ENCODE measurements at regions not wholly inside any gene's neighbourhood (a gene's known extent, or its start where the extent isn't known, plus 50 kb on each side); places are given as distances from the start of the nearest gene placed in this dataset.

DNA sequence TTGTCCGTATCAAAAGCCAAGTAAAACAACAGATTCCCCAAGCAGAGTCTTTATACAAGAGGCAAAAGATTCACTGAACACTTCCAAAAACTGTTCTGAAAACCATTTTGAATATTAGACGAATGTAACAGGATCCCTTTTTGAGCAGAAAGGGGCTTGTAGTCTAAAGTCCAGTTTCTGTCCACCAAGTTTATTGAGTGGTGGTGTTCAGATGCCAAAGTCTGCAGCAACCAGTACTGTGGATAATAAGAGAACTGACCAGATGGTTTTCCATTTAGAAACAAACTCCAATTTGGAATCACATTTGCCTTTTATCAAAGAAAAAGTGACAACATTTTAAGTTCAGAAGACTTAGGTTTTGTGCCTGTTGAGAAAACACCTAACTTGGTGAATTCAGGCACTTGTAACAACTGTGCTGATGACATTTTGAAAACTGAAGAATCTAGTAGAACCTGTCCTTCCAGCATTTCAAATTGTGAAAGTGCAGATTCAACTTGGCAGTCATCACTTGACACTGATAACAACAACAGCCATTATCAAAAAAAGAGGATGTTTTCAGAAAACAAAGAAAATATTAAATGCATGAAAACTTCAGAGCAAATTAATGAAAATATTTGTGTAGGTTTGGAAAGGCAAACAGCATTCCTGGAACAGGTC lies 217.1 kb downstream of the CSNK2A3 start:
- H3K36me3 ChIP-seq (ENCODE audit: control insufficient read depth, insufficient read depth, low read length), result no peaks in the 10 kb centered on the region
- H3K9ac ChIP-seq (ENCODE audit: low read depth, low read length), result no peak overlapping the region
- H3K9me3 ChIP-seq (ENCODE audit: control insufficient read depth, insufficient read depth, low read length), result no peaks in the 10 kb centered on the region
- no peak overlapping the region for H3K4me3 ChIP-seq (ENCODE audit: low read depth, low read length)
- no peak overlapping the region for H3K27ac ChIP-seq (ENCODE audit: low read depth, low read length)
- peaks cover 3% of the 10 kb centered on the region; the same call in 1 of the 2 replicates for H3K4me1 ChIP-seq (ENCODE audit: control insufficient read depth, insufficient read depth, low read length)
- H3K27me3 ChIP-seq (ENCODE audit: control insufficient read depth, insufficient read depth, low read length), result no peaks in the 10 kb centered on the region

DNA sequence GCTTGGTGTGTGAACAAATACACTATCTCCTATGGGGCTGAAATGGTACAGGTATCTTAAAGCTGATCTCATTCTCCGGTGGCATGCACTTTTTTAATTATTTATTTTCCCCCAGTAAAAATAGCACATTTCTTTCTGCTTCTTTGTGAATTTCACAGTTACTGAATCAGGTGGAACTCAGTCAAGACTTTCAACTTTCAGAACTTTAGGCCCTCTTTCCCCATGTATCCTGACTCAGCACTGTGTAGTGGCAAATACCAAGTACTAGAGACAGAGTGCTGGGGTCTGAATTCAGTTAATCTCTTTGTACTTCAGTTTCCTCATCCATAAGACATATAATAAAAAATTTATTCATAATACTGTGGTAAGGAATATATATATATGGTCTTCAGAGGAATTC lies 223.9 kb downstream of the CSNK2A3 start:
- Histone ChIP-seq H3K4me1 (ENCODE audit: control insufficient read depth, insufficient read depth, low read length) (peaks cover 19% of the 10 kb centered on the region; the same call in 1 of the 2 replicates), H3K27me3 (ENCODE audit: control insufficient read depth, insufficient read depth, low read length) (peaks cover 5% of the 10 kb centered on the region; the same call in 1 of the 2 replicates), H3K9ac (ENCODE audit: low read depth, low read length) (no peak overlapping the region), H3K36me3 (ENCODE audit: control insufficient read depth, insufficient read depth, low read length) (no peaks in the 10 kb centered on the region), H3K4me3 (ENCODE audit: low read depth, low read length) (no peak overlapping the region), H3K9me3 (ENCODE audit: control insufficient read depth, insufficient read depth, low read length) (0 out of 2 replicates have a peak, but pooled peaks cover 3% of the 10 kb centered on the region), H3K27ac (ENCODE audit: low read depth, low read length) (no peak overlapping the region)

DNA sequence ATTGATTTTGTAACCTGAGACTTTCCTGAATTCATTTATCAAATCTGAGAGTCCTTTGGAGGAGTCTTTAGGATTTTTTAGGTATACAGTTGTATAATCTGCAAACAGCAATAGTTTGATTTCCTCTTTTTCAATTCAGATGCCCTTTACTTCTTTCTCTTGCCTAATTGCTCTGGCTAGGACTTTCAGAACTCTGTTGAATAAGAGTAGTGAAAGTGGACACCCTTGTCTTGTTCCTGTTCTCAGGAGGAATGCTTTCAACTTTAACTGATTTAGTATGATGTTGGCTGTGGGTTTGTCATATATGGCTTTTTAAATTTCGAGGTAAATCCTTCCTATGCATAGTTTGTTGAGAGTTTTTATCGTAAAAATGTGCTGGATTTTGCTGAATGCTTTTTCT lies 227.4 kb downstream of the CSNK2A3 start:
- H3K4me1 ChIP-seq (ENCODE audit: control insufficient read depth, insufficient read depth, low read length), result peaks cover 19% of the 10 kb centered on the region; the same call in 1 of the 2 replicates
- no peak overlapping the region for H3K9ac ChIP-seq (ENCODE audit: low read depth, low read length)
- H3K27ac ChIP-seq (ENCODE audit: low read depth, low read length), result no peak overlapping the region
- H3K36me3 ChIP-seq (ENCODE audit: control insufficient read depth, insufficient read depth, low read length), result no peaks in the 10 kb centered on the region
- H3K9me3 ChIP-seq (ENCODE audit: control insufficient read depth, insufficient read depth, low read length), result 0 out of 2 replicates have a peak, but pooled peaks cover 3% of the 10 kb centered on the region
- peaks cover 5% of the 10 kb centered on the region; the same call in 1 of the 2 replicates for H3K27me3 ChIP-seq (ENCODE audit: control insufficient read depth, insufficient read depth, low read length)
- no peak overlapping the region for H3K4me3 ChIP-seq (ENCODE audit: low read depth, low read length)

DNA sequence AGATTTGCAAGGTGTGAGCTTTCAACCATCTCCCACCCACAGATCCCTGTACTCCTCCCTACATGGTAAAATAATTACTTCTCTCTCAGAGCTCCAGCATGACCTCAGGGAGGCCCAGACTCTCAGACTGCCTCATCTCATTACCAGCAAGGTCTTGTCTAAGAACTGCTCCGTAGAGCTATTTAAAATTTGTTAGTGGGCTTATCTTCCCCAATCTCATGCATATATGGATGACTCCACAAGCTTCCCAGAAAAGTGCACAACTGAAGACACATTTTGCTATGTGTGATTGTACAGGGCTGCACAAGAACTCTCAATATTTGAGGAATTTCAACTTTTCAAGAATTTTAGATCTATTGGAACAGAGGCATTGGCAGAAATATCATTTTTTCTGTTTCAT lies 230.3 kb downstream of the CSNK2A3 start:
- no peak overlapping the region for H3K4me3 ChIP-seq (ENCODE audit: low read depth, low read length)
- no peaks in the 10 kb centered on the region for H3K36me3 ChIP-seq (ENCODE audit: control insufficient read depth, insufficient read depth, low read length)
- no peak overlapping the region for H3K27ac ChIP-seq (ENCODE audit: low read depth, low read length)
- no peak overlapping the region for H3K9ac ChIP-seq (ENCODE audit: low read depth, low read length)
- H3K9me3 ChIP-seq (ENCODE audit: control insufficient read depth, insufficient read depth, low read length), result no peaks in the 10 kb centered on the region
- H3K27me3 ChIP-seq (ENCODE audit: control insufficient read depth, insufficient read depth, low read length), result no peaks in the 10 kb centered on the region
- peaks cover 9% of the 10 kb centered on the region; the same call in 1 of the 2 replicates for H3K4me1 ChIP-seq (ENCODE audit: control insufficient read depth, insufficient read depth, low read length)

DNA sequence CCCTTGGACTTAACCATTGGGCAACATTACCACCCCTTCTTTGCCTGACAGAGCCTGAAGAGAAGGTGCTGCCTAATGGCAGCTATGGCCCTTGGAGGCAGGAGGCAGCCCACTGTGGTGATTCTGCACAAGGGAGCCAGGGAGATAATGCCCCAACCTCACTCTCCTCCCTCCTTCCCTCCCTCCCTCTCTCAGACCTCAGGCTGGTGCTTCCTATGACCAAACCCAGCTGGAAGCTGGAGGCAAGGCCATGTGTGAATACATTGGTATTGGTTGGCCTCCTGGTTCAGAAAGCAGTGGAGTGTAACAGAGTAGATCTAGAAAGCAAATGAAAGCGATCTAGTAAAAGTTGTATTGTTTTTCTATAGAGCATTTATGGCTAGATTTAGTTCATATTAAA lies 233.1 kb downstream of the CSNK2A3 start:
- no peak overlapping the region for H3K27ac ChIP-seq (ENCODE audit: low read depth, low read length)
- H3K4me1 ChIP-seq (ENCODE audit: control insufficient read depth, insufficient read depth, low read length), result 0 out of 2 replicates have a peak, but pooled peaks cover 5% of the 10 kb centered on the region
- no peaks in the 10 kb centered on the region for H3K9me3 ChIP-seq (ENCODE audit: control insufficient read depth, insufficient read depth, low read length)
- no peaks in the 10 kb centered on the region for H3K27me3 ChIP-seq (ENCODE audit: control insufficient read depth, insufficient read depth, low read length)
- no peaks in the 10 kb centered on the region for H3K36me3 ChIP-seq (ENCODE audit: control insufficient read depth, insufficient read depth, low read length)
- no peak overlapping the region for H3K4me3 ChIP-seq (ENCODE audit: low read depth, low read length)
- H3K9ac ChIP-seq (ENCODE audit: low read depth, low read length), result no peak overlapping the region

DNA sequence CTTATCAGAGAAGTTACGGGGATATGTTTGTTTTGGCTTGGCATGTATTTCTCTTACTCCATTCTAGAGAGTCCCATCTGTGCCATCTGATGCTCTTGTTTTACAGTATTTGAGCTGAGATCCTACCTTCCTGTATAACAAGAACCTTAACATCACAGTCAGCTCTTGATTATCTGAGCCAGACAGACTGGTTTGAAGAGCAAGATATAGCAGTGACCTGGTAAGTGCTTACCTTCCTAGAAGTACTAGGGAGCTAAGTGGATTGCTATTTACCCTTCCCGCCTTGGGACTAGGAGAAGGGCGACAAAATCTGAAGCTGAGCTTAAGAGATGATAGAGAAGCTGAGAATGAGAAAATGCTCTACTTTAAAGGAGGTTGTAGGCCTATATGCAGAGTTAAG lies 235.3 kb downstream of the CSNK2A3 start:
- H3K4me3 ChIP-seq (ENCODE audit: low read depth, low read length), result no peak overlapping the region

DNA sequence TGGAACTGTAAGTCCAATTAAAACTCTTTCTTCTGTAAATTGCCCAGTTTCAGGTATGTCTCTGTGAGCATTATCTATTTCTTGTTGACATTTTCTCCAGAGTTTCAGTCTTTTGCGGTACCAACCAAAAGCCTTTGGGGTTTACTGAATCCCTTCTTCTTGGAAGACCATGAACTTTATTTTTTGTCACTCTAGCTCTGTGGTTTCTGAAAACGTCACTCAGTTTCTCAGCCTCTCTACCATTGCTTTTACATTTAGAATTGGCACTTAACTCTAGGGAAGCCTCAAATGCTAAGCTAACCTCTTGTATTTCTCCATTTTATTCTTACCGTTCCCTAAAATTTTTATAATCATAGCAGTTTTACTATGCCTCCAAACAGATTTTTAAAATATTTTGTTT lies 237.6 kb downstream of the CSNK2A3 start:
- no peak overlapping the region for H3K27ac ChIP-seq (ENCODE audit: low read depth, low read length)
- H3K4me1 ChIP-seq (ENCODE audit: control insufficient read depth, insufficient read depth, low read length), result 0 out of 2 replicates have a peak, but pooled peaks cover 5% of the 10 kb centered on the region
- no peak overlapping the region for H3K9ac ChIP-seq (ENCODE audit: low read depth, low read length)
- H3K4me3 ChIP-seq (ENCODE audit: low read depth, low read length), result no peak overlapping the region
- H3K27me3 ChIP-seq (ENCODE audit: control insufficient read depth, insufficient read depth, low read length), result no peaks in the 10 kb centered on the region
- no peaks in the 10 kb centered on the region; the same call in 1 of the 2 replicates for H3K9me3 ChIP-seq (ENCODE audit: control insufficient read depth, insufficient read depth, low read length)
- H3K36me3 ChIP-seq (ENCODE audit: control insufficient read depth, insufficient read depth, low read length), result no peaks in the 10 kb centered on the region

More for the DNA sequence above, 235.3 kb downstream of the CSNK2A3 start:
- Histone ChIP-seq H3K36me3 (ENCODE audit: control insufficient read depth, insufficient read depth, low read length) (no peaks in the 10 kb centered on the region), H3K4me1 (ENCODE audit: control insufficient read depth, insufficient read depth, low read length) (0 out of 2 replicates have a peak, but pooled peaks cover 5% of the 10 kb centered on the region), H3K27me3 (ENCODE audit: control insufficient read depth, insufficient read depth, low read length) (no peaks in the 10 kb centered on the region), H3K27ac (ENCODE audit: low read depth, low read length) (no peak overlapping the region), H3K9me3 (ENCODE audit: control insufficient read depth, insufficient read depth, low read length) (no peaks in the 10 kb centered on the region; the same call in 1 of the 2 replicates), H3K9ac (ENCODE audit: low read depth, low read length) (no peak overlapping the region)

DNA sequence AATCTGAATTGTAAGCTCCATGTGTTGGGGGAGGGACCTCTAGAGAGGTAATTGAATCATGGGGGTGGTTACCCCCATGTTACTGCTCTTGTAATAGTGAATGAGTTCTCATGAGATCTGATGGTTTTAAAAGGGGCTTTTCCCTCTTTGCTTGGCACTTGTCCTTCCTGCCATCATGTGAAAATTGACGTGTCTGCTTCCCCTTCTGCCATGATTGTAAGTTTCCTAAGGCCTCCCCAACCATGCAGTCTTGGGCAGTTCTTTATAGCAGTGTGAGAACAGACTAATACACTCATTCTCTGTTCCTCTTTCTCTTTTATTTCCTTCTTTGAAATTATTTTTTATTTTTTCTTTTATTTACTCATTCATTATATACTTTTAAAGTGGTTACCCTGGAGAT lies 239.4 kb downstream of the CSNK2A3 start:
- no peaks in the 10 kb centered on the region; the same call in 1 of the 2 replicates for H3K9me3 ChIP-seq (ENCODE audit: control insufficient read depth, insufficient read depth, low read length)
- H3K4me3 ChIP-seq (ENCODE audit: low read depth, low read length), result no peak overlapping the region
- H3K27me3 ChIP-seq (ENCODE audit: control insufficient read depth, insufficient read depth, low read length), result no peaks in the 10 kb centered on the region
- H3K9ac ChIP-seq (ENCODE audit: low read depth, low read length), result no peak overlapping the region
- H3K36me3 ChIP-seq (ENCODE audit: control insufficient read depth, insufficient read depth, low read length), result no peaks in the 10 kb centered on the region
- H3K27ac ChIP-seq (ENCODE audit: low read depth, low read length), result no peak overlapping the region
- no peaks in the 10 kb centered on the region for H3K4me1 ChIP-seq (ENCODE audit: control insufficient read depth, insufficient read depth, low read length)

DNA sequence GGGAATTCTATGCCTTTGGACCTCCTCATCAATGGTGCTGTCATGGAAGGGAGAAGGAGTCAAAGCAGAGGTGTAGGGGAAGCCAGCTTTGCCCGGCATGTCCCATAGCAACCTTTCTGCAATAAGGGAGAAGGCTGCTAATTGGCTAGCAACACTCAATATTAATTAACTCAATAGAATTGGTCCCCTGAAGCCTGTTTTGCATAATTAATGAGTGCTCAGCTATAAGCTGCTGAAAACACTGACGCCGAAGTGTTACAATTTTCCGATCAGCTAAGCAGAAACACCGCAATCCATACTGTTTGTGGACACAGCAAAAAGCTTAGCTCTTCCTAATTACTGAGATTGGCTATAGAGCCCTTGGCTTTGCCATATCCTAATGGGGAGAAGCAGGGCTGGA lies 245.0 kb downstream of the CSNK2A3 start:
- H3K9me3 ChIP-seq (ENCODE audit: control insufficient read depth, insufficient read depth, low read length), result no peaks in the 10 kb centered on the region

DNA sequence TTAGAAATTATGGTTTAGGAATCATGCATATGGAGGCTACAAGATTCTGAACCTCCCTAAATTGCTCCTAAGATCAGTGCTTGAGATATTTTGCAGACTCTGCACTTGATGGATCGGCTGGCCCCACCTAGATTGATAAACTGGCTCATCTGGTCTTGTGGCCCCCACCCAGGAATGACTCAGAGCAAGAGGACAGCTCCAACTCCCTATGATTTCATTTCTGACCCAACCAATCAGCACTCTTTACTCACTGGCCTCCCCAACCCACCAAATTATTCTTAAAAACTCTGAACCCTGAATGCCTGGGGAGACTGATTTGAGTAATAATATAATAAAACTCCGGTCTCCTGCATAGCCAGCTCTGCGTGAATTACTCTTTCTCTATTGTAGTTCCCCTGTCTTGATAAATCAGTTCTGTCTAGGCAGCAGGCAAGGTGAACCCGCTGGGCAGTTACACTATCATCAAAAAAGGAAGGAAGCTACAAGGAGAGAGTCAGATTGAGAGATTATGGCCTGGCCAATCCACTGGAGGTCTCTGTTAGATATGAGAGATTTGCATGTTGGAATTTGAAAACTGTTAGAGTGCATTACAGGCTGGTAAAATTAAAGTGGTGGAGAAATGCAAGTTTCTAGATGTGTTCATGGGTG lies 245.8 kb downstream of the CSNK2A3 start:
- H3K9ac ChIP-seq (ENCODE audit: low read depth, low read length), result no peak overlapping the region
- H3K36me3 ChIP-seq (ENCODE audit: control insufficient read depth, insufficient read depth, low read length), result no peaks in the 10 kb centered on the region
- H3K4me3 ChIP-seq (ENCODE audit: low read depth, low read length), result no peak overlapping the region

More for the DNA sequence above, 245.0 kb downstream of the CSNK2A3 start:
- Histone ChIP-seq H3K27me3 (ENCODE audit: control insufficient read depth, insufficient read depth, low read length) (no peaks in the 10 kb centered on the region), H3K27ac (ENCODE audit: low read depth, low read length) (no peak overlapping the region), H3K36me3 (ENCODE audit: control insufficient read depth, insufficient read depth, low read length) (no peaks in the 10 kb centered on the region), H3K4me3 (ENCODE audit: low read depth, low read length) (no peak overlapping the region), H3K9ac (ENCODE audit: low read depth, low read length) (no peak overlapping the region), H3K4me1 (ENCODE audit: control insufficient read depth, insufficient read depth, low read length) (0 out of 2 replicates have a peak, but pooled peaks cover 4% of the 10 kb centered on the region)

DNA sequence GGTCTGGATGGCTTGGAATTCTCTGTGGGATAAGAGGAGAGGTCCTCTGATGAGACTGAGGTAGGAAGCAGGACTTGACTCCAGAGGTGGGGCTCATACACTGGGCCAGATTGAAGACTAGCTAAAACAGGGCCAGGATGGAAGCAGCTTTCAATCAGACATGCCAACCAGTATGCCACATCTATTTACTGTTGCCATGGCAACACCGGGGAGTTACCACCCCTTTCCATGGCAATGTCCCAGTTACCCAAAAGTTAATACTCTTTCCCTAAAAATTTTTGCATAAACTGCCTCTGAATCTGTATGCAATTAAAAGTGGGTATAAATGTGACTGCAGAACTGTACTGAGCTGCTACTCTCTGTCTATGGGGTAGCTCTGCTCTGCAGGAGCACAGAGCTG lies 247.5 kb upstream of the ZBED5 start:
- no peaks in the 10 kb centered on the region for H3K9me3 ChIP-seq (ENCODE audit: control insufficient read depth, insufficient read depth, low read length)
- no peaks in the 10 kb centered on the region for H3K36me3 ChIP-seq (ENCODE audit: control insufficient read depth, insufficient read depth, low read length)
- 0 out of 2 replicates have a peak, but pooled peaks cover 4% of the 10 kb centered on the region for H3K4me1 ChIP-seq (ENCODE audit: control insufficient read depth, insufficient read depth, low read length)
- no peaks in the 10 kb centered on the region for H3K27me3 ChIP-seq (ENCODE audit: control insufficient read depth, insufficient read depth, low read length)
- no peak overlapping the region for H3K27ac ChIP-seq (ENCODE audit: low read depth, low read length)
- no peak overlapping the region for H3K9ac ChIP-seq (ENCODE audit: low read depth, low read length)
- H3K4me3 ChIP-seq (ENCODE audit: low read depth, low read length), result no peak overlapping the region

More for the DNA sequence above, 245.8 kb downstream of the CSNK2A3 start:
- Histone ChIP-seq H3K27ac (ENCODE audit: low read depth, low read length) (no peak overlapping the region), H3K9me3 (ENCODE audit: control insufficient read depth, insufficient read depth, low read length) (no peaks in the 10 kb centered on the region), H3K4me1 (ENCODE audit: control insufficient read depth, insufficient read depth, low read length) (0 out of 2 replicates have a peak, but pooled peaks cover 4% of the 10 kb centered on the region), H3K27me3 (ENCODE audit: control insufficient read depth, insufficient read depth, low read length) (no peaks in the 10 kb centered on the region)
